Endothelial cell of umbilical vein (primary cell): ENCODE measurements at regions not wholly inside any gene's neighbourhood (a gene's known extent, or its start where the extent isn't known, plus 50 kb on each side); places are given as distances from the start of the nearest gene placed in this dataset.

Source experiments
- BruUV-seq: library from RNA; stranded (reverse); fragments of 400-500 nt; replicated peaks from 2 replicates; lab custom pipeline; 2021; lab: Mats Ljungman, UMichigan
- CTCF ChIA-PET: fragments of 300-600, 350-600 bp; sonication (Branson Sonifier 250); formaldehyde crosslinking; loops from one replicate; lab custom pipeline; 2021; ENCODE audit warnings: antibody characterized with exemption, inconsistent platforms; lab: Charles Lee
- POLR2A ChIA-PET: fragments of 300-600, 350-600 bp; sonication (Branson Sonifier 250); formaldehyde crosslinking; loops from one replicate; lab custom pipeline; 2021; ENCODE audit warnings: antibody characterized with exemption, inconsistent platforms; lab: Charles Lee
- DNase-seq: peaks from one replicate; pipeline ENCODE4 v3.0.0-alpha.2; 2011; ENCODE audit warnings: low read depth, low spot score
- FAIRE-seq: peaks from 2 replicates; lab custom pipeline; 2011; peaks lifted over from hg19 to GRCh38; lab: Jason Lieb, UNC
- H2AFZ ChIP-seq: 2 replicates; pipeline ENCODE4 v1.6.0; 2012; ENCODE audit warnings: low read depth, low read length, control low read depth, inconsistent platforms
- H3K27ac ChIP-seq: 2 replicates; pipeline ENCODE4 v1.5.1; 2011; ENCODE audit warnings: low read depth, mild to moderate bottlenecking, control low read depth, low read length, moderate library complexity; ENCODE audit not compliant: insufficient read depth
- H3K27me3 ChIP-seq, 2 experiments: 2 replicates each; pipeline versions ENCODE4 v1.6.0 to v1.6.1; 2011; ENCODE audit warnings: low read length in 2 of 2, mixed read lengths in 1 of 2; ENCODE audit not compliant: control insufficient read depth in 2 of 2, insufficient read depth in 2 of 2
- H3K36me3 ChIP-seq, 2 experiments: 2 replicates in 1 of 2; 3 replicates in 1 of 2; pipeline ENCODE4 v1.5.1; 2011; ENCODE audit warnings: low read length in 2 of 2, mild to moderate bottlenecking in 1 of 2, moderate library complexity in 1 of 2; ENCODE audit not compliant: control insufficient read depth in 2 of 2, insufficient read depth in 2 of 2; ENCODE audit errors: extremely low read depth in 1 of 2
- H3K4me1 ChIP-seq: 3 replicates; pipeline ENCODE4 v1.5.1; 2011; ENCODE audit warnings: mild to moderate bottlenecking, low read length; ENCODE audit not compliant: control insufficient read depth, insufficient read depth; ENCODE audit errors: extremely low read depth
- H3K4me2 ChIP-seq: 2 replicates; pipeline ENCODE4 v1.6.1; 2011; ENCODE audit warnings: low read length, control low read depth, mixed read lengths; ENCODE audit not compliant: insufficient read depth
- H3K4me3 ChIP-seq, 3 experiments: fragments of 200-600 bp in 1 of 3; sonication (generic), shearing (Covaris generic) in 1 of 3; replicated peaks in 1 of 3; 2 replicates each; pipeline ENCODE4 v1.5.1; 2011 to 2016; ENCODE audit warnings: control low read depth in 3 of 3, low read length in 3 of 3, mild to moderate bottlenecking in 2 of 3, inconsistent platforms in 1 of 3, low read depth in 1 of 3, moderate library complexity in 1 of 3; ENCODE audit not compliant: insufficient read depth in 1 of 3
- H3K79me2 ChIP-seq: 2 replicates; pipeline ENCODE4 v1.6.0; 2012; ENCODE audit warnings: low read length, inconsistent platforms; ENCODE audit not compliant: control insufficient read depth, insufficient read depth
- H3K9ac ChIP-seq: replicated peaks from 2 replicates; pipeline ENCODE3; 2011; ENCODE audit warnings: low read length, control low read depth; ENCODE audit not compliant: insufficient read depth; ENCODE audit errors: extremely low read depth
- H3K9me1 ChIP-seq: replicated peaks from 3 replicates; pipeline ENCODE4 v1.6.0; 2011; ENCODE audit warnings: mild to moderate bottlenecking, low read length; ENCODE audit not compliant: control insufficient read depth, insufficient read depth; ENCODE audit errors: extremely low read depth
- H3K9me3 ChIP-seq: replicated peaks from 2 replicates; pipeline ENCODE4 v1.5.1; 2012; ENCODE audit warnings: low read length, inconsistent platforms; ENCODE audit not compliant: control insufficient read depth, insufficient read depth
- H4K20me1 ChIP-seq: replicated peaks from 2 replicates; pipeline ENCODE3; 2011; ENCODE audit warnings: mild to moderate bottlenecking, low read length; ENCODE audit not compliant: control insufficient read depth, insufficient read depth; ENCODE audit errors: extremely low read depth
- EZH2 ChIP-seq: IDR thresholded peaks from 2 replicates; pipeline ENCODE4 v1.6.1; 2012; ENCODE audit warnings: borderline replicate concordance, low read depth, mild to moderate bottlenecking, moderate library complexity, low read length, inconsistent platforms; ENCODE audit not compliant: severe bottlenecking
- FOS ChIP-seq: IDR thresholded peaks from 2 replicates; pipeline ENCODE4 v1.6.1; 2011; ENCODE audit warnings: mild to moderate bottlenecking, low read length, moderate library complexity, borderline replicate concordance; ENCODE audit not compliant: insufficient read depth
- GATA2 ChIP-seq: IDR thresholded peaks from 2 replicates; pipeline ENCODE4 v1.7.0; 2011; ENCODE audit warnings: low read depth, mild to moderate bottlenecking, moderate library complexity, mixed read lengths, low read length; ENCODE audit not compliant: insufficient read length, insufficient read depth
- JUN ChIP-seq: IDR thresholded peaks from 2 replicates; pipeline ENCODE4 v1.6.1; 2011; ENCODE audit warnings: borderline replicate concordance, low read depth; ENCODE audit not compliant: insufficient read length, insufficient read depth
- MYC ChIP-seq: IDR thresholded peaks from one replicate; pipeline ENCODE4 v1.6.1; 2011; ENCODE audit warnings: mild to moderate bottlenecking, low read depth, low read length
- POLR2A ChIP-seq: IDR thresholded peaks from 2 replicates; pipeline ENCODE4 v1.6.1; 2012; ENCODE audit warnings: low read depth, mild to moderate bottlenecking, control low read depth, low read length
- POLR2AphosphoS5 ChIP-seq: IDR thresholded peaks from 2 replicates; pipeline ENCODE4 v1.6.1; 2012; ENCODE audit warnings: low read depth, mild to moderate bottlenecking, control low read depth, low read length, moderate library complexity; ENCODE audit not compliant: insufficient read depth
- dilution Hi-C: fragments of 300-500 bp; cut with MboI; formaldehyde crosslinking; loops from one replicate; pipeline ENCODE4 v1.15.0; 2019; ENCODE audit warnings: low sequenced_read_pairs; ENCODE audit not compliant: extremely low pct_ligation_motif_present
- intact Hi-C: fragments of 100-400 bp; cut with micrococcal nuclease; formaldehyde crosslinking; loops from one replicate; pipeline ENCODE4 v1.10.0; 2022
- TF ChIP-seq, protein P1 (sequence below), 2 donors: IDR thresholded peaks; 1 replicate in 1 of 2; 2 replicates in 1 of 2; pipeline ENCODE4 v1.5.1; 2011; ENCODE audit warnings: low read length in 2 of 2, mild to moderate bottlenecking in 2 of 2, moderate library complexity in 2 of 2, control low read depth in 1 of 2, inconsistent platforms in 1 of 2, low read depth in 1 of 2; ENCODE audit not compliant: insufficient read depth in 1 of 2; ENCODE audit errors: extremely low read depth in 1 of 2
- TF ChIP-seq, protein P2 (sequence below): IDR thresholded peaks from 2 replicates; pipeline ENCODE4 v1.6.1; 2011; ENCODE audit not compliant: insufficient read depth, insufficient read length

DNA sequence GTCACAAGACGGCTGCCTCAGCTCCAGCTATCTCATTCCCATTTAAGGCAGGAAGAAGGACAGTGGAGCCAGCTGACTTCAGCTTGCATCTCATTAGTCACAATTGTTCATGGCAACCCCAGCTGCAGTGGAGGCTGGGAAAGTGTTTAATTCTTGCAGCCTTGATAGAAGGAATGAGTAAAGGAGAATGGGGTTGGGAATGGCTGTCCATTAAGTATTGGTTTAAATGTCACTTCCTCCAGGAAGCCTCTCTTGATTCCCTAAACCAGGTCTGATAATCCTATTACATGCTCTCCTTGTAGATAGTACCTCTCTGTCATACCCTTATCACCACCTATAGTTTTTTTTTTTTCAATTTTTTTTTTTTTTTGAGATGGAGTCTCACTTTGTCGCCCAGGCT, 166.4 kb downstream of the TFAP2C start:
- DNase-seq = no peak
- FAIRE-seq = no peak
- no peaks in the 10 kb centered on the region for H3K9me3 ChIP-seq
- dilution Hi-C loops = no loop called here
- H3K4me1 ChIP-seq = no peaks in the 10 kb centered on the region
- no peak overlapping the region for H3K27ac ChIP-seq
- H2AFZ ChIP-seq = no peak overlapping the region
- no peaks in the 10 kb centered on the region for H3K9me1 ChIP-seq
- H3K4me3 ChIP-seq = no peak overlapping the region
- no TSS peak for BruUV-seq
- H3K79me2 ChIP-seq = no peaks in the 10 kb centered on the region
- no peak for TF ChIP-seq POLR2A
- TF ChIP-seq, protein P1, sequence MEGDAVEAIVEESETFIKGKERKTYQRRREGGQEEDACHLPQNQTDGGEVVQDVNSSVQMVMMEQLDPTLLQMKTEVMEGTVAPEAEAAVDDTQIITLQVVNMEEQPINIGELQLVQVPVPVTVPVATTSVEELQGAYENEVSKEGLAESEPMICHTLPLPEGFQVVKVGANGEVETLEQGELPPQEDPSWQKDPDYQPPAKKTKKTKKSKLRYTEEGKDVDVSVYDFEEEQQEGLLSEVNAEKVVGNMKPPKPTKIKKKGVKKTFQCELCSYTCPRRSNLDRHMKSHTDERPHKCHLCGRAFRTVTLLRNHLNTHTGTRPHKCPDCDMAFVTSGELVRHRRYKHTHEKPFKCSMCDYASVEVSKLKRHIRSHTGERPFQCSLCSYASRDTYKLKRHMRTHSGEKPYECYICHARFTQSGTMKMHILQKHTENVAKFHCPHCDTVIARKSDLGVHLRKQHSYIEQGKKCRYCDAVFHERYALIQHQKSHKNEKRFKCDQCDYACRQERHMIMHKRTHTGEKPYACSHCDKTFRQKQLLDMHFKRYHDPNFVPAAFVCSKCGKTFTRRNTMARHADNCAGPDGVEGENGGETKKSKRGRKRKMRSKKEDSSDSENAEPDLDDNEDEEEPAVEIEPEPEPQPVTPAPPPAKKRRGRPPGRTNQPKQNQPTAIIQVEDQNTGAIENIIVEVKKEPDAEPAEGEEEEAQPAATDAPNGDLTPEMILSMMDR (IDR thresholded peaks at IDR 0.05; ENCODE audit: extremely low read depth in 1 of 2, insufficient read depth in 1 of 2, low read depth in 1 of 2, low read length in 2 of 2) = no peak
- no peak for TF ChIP-seq MYC
- TF ChIP-seq POLR2AphosphoS5 = no peak
- TF ChIP-seq JUN = no peak
- TF ChIP-seq FOS = no peak
- no peak for TF ChIP-seq EZH2
- TF ChIP-seq, protein P2, sequence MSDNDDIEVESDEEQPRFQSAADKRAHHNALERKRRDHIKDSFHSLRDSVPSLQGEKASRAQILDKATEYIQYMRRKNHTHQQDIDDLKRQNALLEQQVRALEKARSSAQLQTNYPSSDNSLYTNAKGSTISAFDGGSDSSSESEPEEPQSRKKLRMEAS = no peak
- no peak for TF ChIP-seq GATA2
- no peak overlapping the region for H3K4me2 ChIP-seq
- intact Hi-C loops = no loop called here
- no peaks in the 10 kb centered on the region for H3K27me3 ChIP-seq
- POLR2A ChIA-PET = no interaction called here
- no peaks in the 10 kb centered on the region for H4K20me1 ChIP-seq
- no peaks in the 10 kb centered on the region for H3K36me3 ChIP-seq
- CTCF ChIA-PET = no interaction called here
- H3K9ac ChIP-seq = no peak overlapping the region
